ENCODE measurements at regions not wholly inside any gene's neighbourhood (a gene's known extent, or its start where the extent isn't known, plus 50 kb on each side); places are given as distances from the start of the nearest gene placed in this dataset.
"Not testable (repeated sequence)": the region's sequence is repeated elsewhere in the genome, so short reads cannot be mapped to it uniquely, and the experiment has no call there.

DNA sequence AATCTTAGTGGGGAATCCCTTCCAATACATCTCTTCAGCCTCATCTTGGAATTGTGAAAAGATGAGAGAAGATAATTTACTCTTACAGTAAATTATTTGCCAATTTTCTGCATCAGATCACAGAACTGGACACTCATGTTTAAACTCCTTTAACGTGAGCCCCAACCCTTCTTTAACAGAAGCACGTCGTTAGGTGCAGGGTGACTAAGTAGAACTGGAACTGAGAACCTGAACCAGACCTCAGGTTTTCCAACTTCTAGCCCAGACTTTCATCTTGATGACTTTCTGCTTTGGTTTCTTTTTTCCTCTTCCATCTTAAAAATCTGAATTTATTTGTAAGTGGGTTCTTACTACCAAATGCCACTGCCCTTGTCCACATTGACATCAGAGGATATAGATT is 57.2 kb upstream of the LYZL2 start:
- Histone ChIP-seq H3K27me3 (ENCODE audit: control insufficient read depth, insufficient read depth, low read length) (no peaks in the 10 kb centered on the region), H3K4me3 (ENCODE audit: low read depth, low read length) (no peak overlapping the region), H3K36me3 (ENCODE audit: control insufficient read depth, insufficient read depth, low read length) (no peaks in the 10 kb centered on the region), H3K4me1 (ENCODE audit: control insufficient read depth, insufficient read depth, low read length) (peaks cover 13% of the 10 kb centered on the region), H3K9me3 (ENCODE audit: control insufficient read depth, insufficient read depth, low read length) (no peaks in the 10 kb centered on the region), H3K9ac (ENCODE audit: low read depth, low read length) (no peak overlapping the region), H3K27ac (ENCODE audit: low read depth, low read length) (no peak overlapping the region)

DNA sequence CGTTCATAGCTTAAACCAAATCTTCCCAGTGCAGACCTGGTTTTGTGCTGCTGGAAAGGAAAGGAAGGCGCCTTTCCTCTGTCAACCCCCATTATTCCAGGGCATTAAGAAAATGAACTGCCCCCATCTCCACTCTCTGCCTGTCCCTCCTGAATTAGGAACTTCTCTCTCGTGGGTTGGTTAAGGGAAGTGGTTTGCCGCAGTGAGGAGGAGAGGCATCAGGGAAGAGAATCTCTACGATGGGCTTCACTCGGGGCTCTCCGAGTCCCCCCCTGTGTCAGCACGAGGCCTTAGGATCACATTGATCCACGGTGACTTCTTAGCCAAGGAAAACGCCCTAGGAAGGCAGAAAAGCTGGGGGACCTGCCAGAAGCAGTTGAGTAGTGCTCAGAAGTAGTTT is 53.9 kb upstream of the LYZL2 start:
- no peaks in the 10 kb centered on the region for H3K36me3 ChIP-seq (ENCODE audit: control insufficient read depth, insufficient read depth, low read length)
- H3K27ac ChIP-seq (ENCODE audit: low read depth, low read length), result no peak overlapping the region
- H3K4me1 ChIP-seq (ENCODE audit: control insufficient read depth, insufficient read depth, low read length), result peaks cover 10% of the 10 kb centered on the region

DNA sequence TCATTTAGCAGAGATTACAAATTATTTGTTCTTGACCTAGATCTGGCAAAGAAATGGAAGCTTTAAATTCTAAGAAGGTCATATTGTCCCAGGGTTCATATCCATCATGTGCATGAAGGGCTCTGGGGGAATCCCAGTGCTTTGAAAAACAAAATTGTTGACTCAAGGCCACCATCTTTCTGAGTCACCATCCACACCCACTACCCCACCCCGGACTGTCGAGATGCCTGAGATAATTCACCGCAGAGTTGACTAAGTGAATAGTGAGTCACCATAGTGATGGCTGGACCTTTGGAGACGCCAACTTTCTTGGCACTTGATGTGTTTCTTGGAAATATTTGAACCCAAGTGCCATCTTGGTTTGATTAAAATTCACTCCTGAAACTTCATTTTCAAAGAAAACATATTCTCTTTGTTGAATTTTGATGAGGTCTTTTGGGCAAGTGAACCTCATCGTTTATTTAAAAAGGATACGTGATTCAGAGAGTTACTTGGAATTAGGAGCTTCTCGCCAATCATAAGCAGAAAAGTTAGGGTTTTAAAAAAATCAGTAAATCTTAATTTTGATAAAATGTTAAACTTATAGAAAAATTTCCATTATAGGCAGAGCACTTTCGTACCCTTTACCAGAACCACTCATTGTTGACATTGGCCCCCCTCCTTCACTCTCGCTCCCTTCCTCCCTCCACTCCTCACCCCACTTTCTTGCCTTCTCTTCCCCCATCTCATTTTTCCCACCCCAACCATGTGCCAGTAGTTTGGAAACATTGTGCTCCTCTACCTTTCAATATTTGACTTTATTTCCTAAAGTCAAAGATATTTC is 53.0 kb upstream of the LYZL2 start:
- H3K4me1 ChIP-seq (ENCODE audit: control insufficient read depth, insufficient read depth, low read length); H3K36me3 ChIP-seq (ENCODE audit: control insufficient read depth, insufficient read depth, low read length); H3K27me3 ChIP-seq (ENCODE audit: control insufficient read depth, insufficient read depth, low read length); H3K9ac ChIP-seq (ENCODE audit: low read depth, low read length); H3K4me3 ChIP-seq (ENCODE audit: low read depth, low read length); H3K9me3 ChIP-seq (ENCODE audit: control insufficient read depth, insufficient read depth, low read length); H3K27ac ChIP-seq (ENCODE audit: low read depth, low read length): not testable (repeated sequence)

More for the DNA sequence above, 53.9 kb upstream of the LYZL2 start:
- Histone ChIP-seq H3K9ac (ENCODE audit: low read depth, low read length) (no peak overlapping the region), H3K9me3 (ENCODE audit: control insufficient read depth, insufficient read depth, low read length) (no peaks in the 10 kb centered on the region), H3K27me3 (ENCODE audit: control insufficient read depth, insufficient read depth, low read length) (no peaks in the 10 kb centered on the region), H3K4me3 (ENCODE audit: low read depth, low read length) (no peak overlapping the region)

DNA sequence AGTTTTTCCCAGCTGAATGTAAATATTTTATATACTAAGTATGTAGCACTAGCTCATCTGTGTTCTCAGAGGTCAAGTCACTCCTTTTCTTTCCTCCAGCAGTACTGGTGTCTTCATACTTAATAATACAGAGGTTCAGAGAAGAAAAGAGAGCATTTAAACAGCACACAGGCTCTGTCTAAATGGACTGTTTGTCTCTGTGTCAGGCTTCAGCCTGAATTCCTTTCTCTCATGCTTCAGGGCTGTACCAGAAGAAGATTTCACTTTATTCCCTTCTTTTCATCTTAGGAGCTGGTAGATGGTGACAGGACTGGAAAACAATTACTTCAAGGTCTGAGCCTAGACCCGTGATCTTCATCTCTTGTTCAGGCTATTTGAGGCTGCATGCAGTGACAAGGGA is 51.4 kb upstream of the LYZL2 start:
- Histone ChIP-seq H3K9ac (ENCODE audit: low read depth, low read length) (no peak overlapping the region), H3K27me3 (ENCODE audit: control insufficient read depth, insufficient read depth, low read length) (no peaks in the 10 kb centered on the region), H3K9me3 (ENCODE audit: control insufficient read depth, insufficient read depth, low read length) (no peaks in the 10 kb centered on the region), H3K4me3 (ENCODE audit: low read depth, low read length) (no peak overlapping the region), H3K4me1 (ENCODE audit: control insufficient read depth, insufficient read depth, low read length) (no peaks in the 10 kb centered on the region), H3K27ac (ENCODE audit: low read depth, low read length) (no peak overlapping the region), H3K36me3 (ENCODE audit: control insufficient read depth, insufficient read depth, low read length) (no peaks in the 10 kb centered on the region)
